AG04449 (cell line): ENCODE measurements at regions not wholly inside any gene's neighbourhood (a gene's known extent, or its start where the extent isn't known, plus 50 kb on each side); places are given as distances from the start of the nearest gene placed in this dataset.

Experiments used
- CTCF ChIA-PET: fragments of 350-600 bp; formaldehyde crosslinking; extraction: SDS; loops from one replicate; lab custom pipeline; 2021; ENCODE audit warnings: antibody characterized with exemption; lab: Yijun Ruan, JAX
- POLR2A ChIA-PET: fragments of 400-600, 350-600 bp; formaldehyde crosslinking; extraction: SDS; loops from one replicate; lab custom pipeline; 2020; ENCODE audit warnings: antibody characterized with exemption, inconsistent platforms; lab: Yijun Ruan, JAX
- DNase-seq: peaks from one replicate; pipeline ENCODE4 v3.0.0-alpha.2; 2010; ENCODE audit warnings: low read depth, low spot score
- H3K4me3 ChIP-seq: 2 replicates; pipeline ENCODE4 v1.5.1; 2011; ENCODE audit warnings: low read depth, mild to moderate bottlenecking, control low read depth, low read length
- TF ChIP-seq, protein P1 (sequence below): IDR thresholded peaks from one replicate; pipeline ENCODE4 v1.5.1; 2011; ENCODE audit warnings: mild to moderate bottlenecking, moderate library complexity, low read length, control low read depth, inconsistent platforms; ENCODE audit not compliant: insufficient read depth; ENCODE audit errors: missing control alignments

DNA sequence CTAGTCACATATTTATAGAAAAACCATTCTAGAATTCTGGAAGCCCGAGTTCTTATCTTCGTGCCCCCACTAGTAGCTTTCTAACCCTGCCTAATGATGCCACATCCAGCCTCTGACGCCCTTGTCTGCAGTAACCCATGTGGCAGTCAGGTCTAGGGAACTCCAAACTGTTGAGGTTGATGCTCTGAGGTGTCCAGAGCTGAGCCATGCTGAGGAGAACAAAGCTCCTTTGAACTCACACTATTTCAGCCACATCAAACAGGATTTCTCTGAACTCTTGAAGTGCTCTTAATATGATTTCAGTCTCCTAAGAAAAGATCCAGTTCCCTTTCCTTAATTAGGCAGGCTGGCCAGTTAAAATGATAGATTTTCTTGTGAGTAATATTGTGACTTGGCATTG lies 150.5 kb upstream of the ST8SIA2 start:
- CTCF ChIA-PET = no interaction called here
- H3K4me3 ChIP-seq = no peak overlapping the region
- no peak for DNase-seq
- POLR2A ChIA-PET = no interaction called here
- TF ChIP-seq, protein P1, sequence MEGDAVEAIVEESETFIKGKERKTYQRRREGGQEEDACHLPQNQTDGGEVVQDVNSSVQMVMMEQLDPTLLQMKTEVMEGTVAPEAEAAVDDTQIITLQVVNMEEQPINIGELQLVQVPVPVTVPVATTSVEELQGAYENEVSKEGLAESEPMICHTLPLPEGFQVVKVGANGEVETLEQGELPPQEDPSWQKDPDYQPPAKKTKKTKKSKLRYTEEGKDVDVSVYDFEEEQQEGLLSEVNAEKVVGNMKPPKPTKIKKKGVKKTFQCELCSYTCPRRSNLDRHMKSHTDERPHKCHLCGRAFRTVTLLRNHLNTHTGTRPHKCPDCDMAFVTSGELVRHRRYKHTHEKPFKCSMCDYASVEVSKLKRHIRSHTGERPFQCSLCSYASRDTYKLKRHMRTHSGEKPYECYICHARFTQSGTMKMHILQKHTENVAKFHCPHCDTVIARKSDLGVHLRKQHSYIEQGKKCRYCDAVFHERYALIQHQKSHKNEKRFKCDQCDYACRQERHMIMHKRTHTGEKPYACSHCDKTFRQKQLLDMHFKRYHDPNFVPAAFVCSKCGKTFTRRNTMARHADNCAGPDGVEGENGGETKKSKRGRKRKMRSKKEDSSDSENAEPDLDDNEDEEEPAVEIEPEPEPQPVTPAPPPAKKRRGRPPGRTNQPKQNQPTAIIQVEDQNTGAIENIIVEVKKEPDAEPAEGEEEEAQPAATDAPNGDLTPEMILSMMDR = no peak

DNA sequence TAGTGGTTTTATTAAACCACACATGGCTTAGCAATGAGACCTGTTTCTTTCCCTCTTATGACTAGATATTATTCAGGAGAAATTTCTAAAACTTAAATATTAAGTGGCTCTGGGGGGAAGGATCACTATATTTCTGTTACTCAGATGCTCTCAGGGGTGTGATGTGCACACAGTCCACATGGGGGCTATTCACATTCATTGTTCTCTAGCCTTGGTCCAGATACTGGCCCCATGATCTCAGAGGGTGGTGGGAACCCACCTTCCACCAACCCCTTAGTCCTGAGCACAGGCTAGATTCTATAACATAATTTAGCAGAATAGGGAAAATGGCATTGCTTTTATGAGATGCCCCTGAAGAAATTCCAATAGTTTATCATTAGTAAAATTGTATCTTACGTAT lies 149.0 kb upstream of the ST8SIA2 start:
- TF ChIP-seq, protein P1 = no peak
- POLR2A ChIA-PET = no interaction called here
- no peak for DNase-seq
- H3K4me3 ChIP-seq = no peak overlapping the region
- CTCF ChIA-PET = no interaction called here

DNA sequence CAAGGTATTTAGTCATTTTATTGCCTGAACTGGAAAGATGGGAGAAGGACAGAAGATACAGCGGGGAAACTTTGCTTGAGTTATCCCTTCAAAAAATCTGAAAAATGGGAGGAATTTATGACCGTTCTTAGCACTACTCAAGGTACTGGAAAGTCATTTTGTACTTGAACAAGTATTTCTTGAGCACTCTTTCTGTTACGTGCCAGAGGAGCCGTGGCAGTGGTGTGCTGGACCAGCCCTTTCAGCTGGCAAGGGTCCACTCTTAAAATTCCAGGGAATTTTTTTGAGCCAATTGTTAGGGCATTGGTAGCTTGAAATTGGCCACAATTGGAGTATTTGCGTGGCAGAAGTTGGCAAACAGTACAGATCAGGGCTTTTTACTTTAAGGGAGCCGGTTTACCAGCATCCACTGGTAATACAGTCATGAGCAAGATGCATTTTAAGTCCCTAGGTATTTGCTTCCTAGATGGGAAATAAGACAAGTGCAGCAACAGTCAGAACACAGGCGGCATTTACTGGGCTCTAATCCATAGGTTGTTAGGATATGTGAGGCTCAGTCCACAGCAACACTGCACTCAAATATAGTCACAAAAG lies 145.9 kb upstream of the ST8SIA2 start:
- no peak for DNase-seq
- CTCF ChIA-PET = interaction anchor here (1.3 kb wide), 1 partner anchor 22 kb away, joined by 3 read pairs; no protein-coding TSS in a partner anchor

DNA sequence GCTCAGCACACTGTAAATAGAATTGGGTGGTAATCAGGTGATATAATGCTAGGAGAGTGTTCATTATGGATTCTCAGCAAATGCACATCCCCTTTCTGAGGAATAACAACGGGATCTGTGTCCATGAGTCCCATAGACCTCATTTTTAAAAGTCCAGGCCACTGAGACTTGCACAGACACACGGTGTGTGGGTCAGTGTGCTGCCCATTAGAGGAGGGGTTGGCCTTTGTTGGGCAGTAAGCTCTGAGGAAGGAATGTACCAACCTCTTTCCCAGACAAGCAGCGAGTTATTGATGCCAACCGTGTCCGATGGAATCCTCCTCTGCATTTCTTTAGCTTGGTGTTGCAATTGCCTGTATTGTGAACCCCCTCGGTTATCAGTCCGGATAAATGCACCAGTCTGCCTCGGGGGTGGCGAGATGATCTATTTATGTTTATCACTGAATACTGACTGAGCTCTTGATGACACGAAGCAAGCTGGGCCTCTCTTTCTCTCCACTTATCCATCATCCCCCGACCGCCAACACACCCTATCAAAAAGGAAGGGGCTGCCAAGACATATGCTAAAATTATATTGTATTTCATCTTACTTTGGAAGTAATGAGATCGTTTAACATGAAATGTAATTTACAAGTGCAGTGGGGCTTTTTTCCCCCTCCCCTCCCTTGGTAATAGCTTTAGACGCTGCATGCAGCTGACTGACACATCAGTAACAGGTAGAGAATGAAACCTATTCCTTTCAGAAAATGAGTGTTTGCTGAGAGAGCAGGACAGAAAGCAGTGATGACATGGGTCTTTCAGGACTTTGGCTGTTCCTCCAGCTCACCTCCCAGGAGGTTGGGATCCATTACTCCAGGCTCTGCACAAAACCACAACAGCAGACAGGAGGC lies 126.6 kb upstream of the ST8SIA2 start:
- ChIA-PET CTCF (no interaction called here), POLR2A (no interaction called here)
- no peak for DNase-seq
- TF ChIP-seq, protein P1 = no peak
- no peak overlapping the region for H3K4me3 ChIP-seq

More for the DNA sequence above, 145.9 kb upstream of the ST8SIA2 start:
- TF ChIP-seq, protein P1 = no peak
- POLR2A ChIA-PET = no interaction called here
- no peak overlapping the region for H3K4me3 ChIP-seq

DNA sequence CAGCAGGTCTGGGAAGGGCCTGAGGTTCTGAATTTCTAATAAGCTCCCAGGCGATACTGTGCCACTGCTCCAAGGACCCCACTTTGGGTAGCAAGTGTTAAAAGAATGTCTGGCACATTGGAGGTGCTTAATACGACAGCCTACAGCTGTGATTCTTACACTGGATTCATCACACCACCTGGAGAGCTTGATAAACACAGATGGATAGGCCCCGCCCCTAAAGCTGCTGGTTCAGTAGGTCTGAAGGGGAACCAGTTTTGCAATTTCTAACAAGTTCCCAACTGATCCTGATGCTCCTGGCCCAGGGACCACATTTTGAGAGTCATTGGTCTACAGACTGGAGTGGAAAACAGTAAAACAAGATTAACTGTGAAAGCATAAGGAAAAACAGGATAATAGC lies 124.8 kb upstream of the ST8SIA2 start:
- H3K4me3 ChIP-seq = no peak overlapping the region
- POLR2A ChIA-PET = no interaction called here
- CTCF ChIA-PET = interaction anchor here (1.0 kb wide), 1 partner anchor 22 kb away, joined by 3 read pairs; no protein-coding TSS in a partner anchor
- no peak for DNase-seq
- TF ChIP-seq, protein P1 = no peak

DNA sequence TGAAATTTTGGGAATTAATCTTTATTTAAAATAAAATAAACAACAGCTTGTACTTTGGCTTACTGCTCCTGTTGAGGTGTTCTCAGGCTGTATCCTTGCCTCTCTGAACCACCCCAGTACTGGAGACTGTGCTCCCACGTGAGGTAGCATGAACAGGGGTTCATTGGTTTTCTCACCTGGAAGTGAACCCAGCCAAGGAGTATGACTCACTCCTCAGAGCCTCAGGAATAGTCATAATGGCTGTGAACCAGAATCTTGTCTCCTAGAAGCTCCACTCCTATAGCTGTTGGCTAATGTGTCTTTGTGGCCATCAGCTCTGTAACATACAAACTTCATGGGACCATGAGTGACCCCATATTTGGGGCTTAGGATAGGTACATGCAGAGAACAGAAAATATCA lies 122.5 kb upstream of the ST8SIA2 start:
- ChIA-PET CTCF (interaction anchor here (1.1 kb wide), 1 partner anchor 10 kb away, joined by 3 read pairs; no protein-coding TSS in a partner anchor), POLR2A (no interaction called here)
- no peak overlapping the region for H3K4me3 ChIP-seq
- DNase-seq = no peak
- TF ChIP-seq, protein P1 = no peak
